Lung (tissue), 11 donors: ENCODE measurements at regions not wholly inside any gene's neighbourhood (a gene's known extent, or its start where the extent isn't known, plus 50 kb on each side); places are given as distances from the start of the nearest gene placed in this dataset.

Experiments used
- ATAC-seq: fragments of 200-7000 bp; cut with Tn5 transposase; one replicate; pipeline ENCODE4 v1.9.1; 2020; ENCODE audit warnings: moderate number of reproducible peaks; ENCODE audit not compliant: insufficient read depth, low FRiP score
- DNase-seq, 3 donors: peaks; one replicate each; pipeline ENCODE4 v3.0.0-alpha.2; 2013 to 2017
- H3K27ac ChIP-seq, 2 donors: one replicate each; pipeline ENCODE4 v1.5.1; 2013; ENCODE audit warnings: mild to moderate bottlenecking in 2 of 2, moderate library complexity in 2 of 2, control low read depth in 1 of 2, inconsistent platforms in 1 of 2, low read depth in 1 of 2, low read length in 1 of 2
- H3K27me3 ChIP-seq, 3 donors: one replicate each; pipeline ENCODE4 v1.5.1; 2013; ENCODE audit warnings: low read length in 2 of 3; ENCODE audit not compliant: control insufficient read depth in 3 of 3, insufficient read depth in 3 of 3
- H3K36me3 ChIP-seq, 4 donors: one replicate each; pipeline ENCODE4 v1.5.1; 2013; ENCODE audit warnings: low read length in 4 of 4, mild to moderate bottlenecking in 1 of 4, moderate library complexity in 1 of 4; ENCODE audit not compliant: control insufficient read depth in 4 of 4, insufficient read depth in 4 of 4
- H3K4me1 ChIP-seq, 5 donors: one replicate each; pipeline ENCODE4 v1.5.1; 2013; ENCODE audit warnings: low read length in 5 of 5, mild to moderate bottlenecking in 2 of 5, moderate library complexity in 1 of 5; ENCODE audit not compliant: control insufficient read depth in 5 of 5, insufficient read depth in 5 of 5
- H3K4me3 ChIP-seq: one replicate; pipeline ENCODE4 v1.5.1; 2013; ENCODE audit warnings: mild to moderate bottlenecking, control low read depth, moderate library complexity
- H3K9ac ChIP-seq, 2 donors: one replicate each; pipeline ENCODE4 v1.5.1; 2013; ENCODE audit warnings: low read length in 2 of 2, control low read depth in 1 of 2; ENCODE audit not compliant: insufficient read depth in 1 of 2
- H3K9me3 ChIP-seq, 4 donors: one replicate each; pipeline ENCODE4 v1.5.1; 2013; ENCODE audit warnings: low read length in 3 of 4, mild to moderate bottlenecking in 1 of 4, moderate library complexity in 1 of 4; ENCODE audit not compliant: control insufficient read depth in 4 of 4, insufficient read depth in 3 of 4
- CTCF ChIP-seq: IDR thresholded peaks from 2 replicates; pipeline ENCODE4 v1.5.1; 2012; ENCODE audit warnings: mild to moderate bottlenecking; ENCODE audit errors: control extremely low read depth, extremely low read depth
- WGBS, 2 donors: extraction: QIAGEN DNeasy Blood & Tissue Kit; methylation state at CpG; one replicate each; pipeline ENCODE4 v1.1.7; 2013; 5-methylcytosine and 5-hydroxymethylcytosine counted together
- donor health status: control.
- donor health status: control.
- donor health status: Bipolar disorder and iron deficiency.
- donor health status: healthy.
- donor health status: DM: yes; HTN: yes; CAD: no.

DNA sequence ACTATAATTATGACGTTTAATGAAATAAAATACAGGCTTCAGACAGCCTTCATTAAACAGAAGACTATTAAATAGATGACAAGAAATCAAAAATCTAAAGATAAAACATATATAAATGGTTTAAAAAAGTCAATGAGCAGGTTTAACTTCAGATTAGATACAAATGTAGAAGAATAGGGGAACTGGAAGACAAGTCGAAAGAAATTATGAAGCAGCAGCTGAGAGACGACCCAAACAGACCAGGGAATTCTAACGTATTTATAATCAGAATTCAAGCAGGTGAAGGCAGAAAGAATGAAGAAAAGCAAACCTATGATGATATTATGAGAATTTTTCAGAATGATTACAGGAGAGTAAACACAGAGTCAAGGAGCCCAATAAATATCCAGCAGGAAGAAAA is 235.1 kb upstream of the XYLT1 start:
- H3K9ac ChIP-seq: no peak overlapping the region
- no peak overlapping the region for H3K27ac ChIP-seq
- H3K4me1 ChIP-seq: no peaks in the 10 kb centered on the region
- H3K36me3 ChIP-seq: no peaks in the 10 kb centered on the region
- 80 to 90% methylated on average over 4 of the region's 4 CpGs for WGBS, 2 donors
- DNase-seq (no peak), ATAC-seq (no peak)
- H3K9me3 ChIP-seq: no peaks in the 10 kb centered on the region
- no peak overlapping the region for H3K4me3 ChIP-seq
- no peak for TF ChIP-seq CTCF
- H3K27me3 ChIP-seq: no peaks in the 10 kb centered on the region

DNA sequence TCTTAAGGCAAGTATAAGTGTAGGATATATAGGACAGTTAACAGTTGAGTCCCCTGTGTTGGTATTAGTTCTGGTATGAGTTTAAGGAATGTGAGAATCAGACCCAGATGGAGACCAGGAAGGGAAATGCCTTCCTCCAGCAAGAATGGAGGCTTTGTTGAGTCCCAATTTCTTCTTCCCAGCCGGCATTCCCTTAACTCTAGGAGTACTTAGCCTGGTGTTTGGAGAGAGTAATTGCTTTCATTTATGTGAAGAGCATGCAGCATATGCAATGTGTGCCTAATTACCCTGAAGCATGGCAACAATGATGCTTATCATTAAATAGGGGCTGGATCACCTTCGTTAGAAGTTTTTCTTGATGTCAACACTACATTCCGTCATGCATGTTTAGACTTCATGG is 225.9 kb upstream of the XYLT1 start:
- no peaks in the 10 kb centered on the region for H3K27me3 ChIP-seq
- H3K36me3 ChIP-seq: no peaks in the 10 kb centered on the region
- no peak for TF ChIP-seq CTCF
- no peak for DNase-seq
- H3K9ac ChIP-seq: no peak overlapping the region
- no peak for ATAC-seq
- H3K27ac ChIP-seq: no peak overlapping the region
- no peak overlapping the region for H3K4me3 ChIP-seq
- H3K9me3 ChIP-seq: peaks cover 0 to 3% (median 0%) of the 10 kb centered on the region in 4 donors
- H3K4me1 ChIP-seq: peaks cover 0 to 5% (median 0%) of the 10 kb centered on the region in 5 donors
- 83 to 88% methylated on average over 3 of the region's 3 CpGs for WGBS, 2 donors

GRCh38 chr16:17692484-17692883 is 221.7 kb upstream of the XYLT1 start:
- Histone ChIP-seq H3K36me3 (no peaks in the 10 kb centered on the region), H3K9ac (no peak overlapping the region), H3K27ac (no peak overlapping the region), H3K9me3 (peaks cover 0 to under 1% (median 0%) of the 10 kb centered on the region in 4 donors), H3K4me1 (peaks cover 0 to 14% (median 0%) of the 10 kb centered on the region in 5 donors), H3K4me3 (no peak overlapping the region), H3K27me3 (no peaks in the 10 kb centered on the region)
- no peak for ATAC-seq
- no peak for DNase-seq
- TF ChIP-seq CTCF: no peak
- WGBS, 2 donors: 86 to 87% methylated on average over 4 of the region's 4 CpGs

DNA sequence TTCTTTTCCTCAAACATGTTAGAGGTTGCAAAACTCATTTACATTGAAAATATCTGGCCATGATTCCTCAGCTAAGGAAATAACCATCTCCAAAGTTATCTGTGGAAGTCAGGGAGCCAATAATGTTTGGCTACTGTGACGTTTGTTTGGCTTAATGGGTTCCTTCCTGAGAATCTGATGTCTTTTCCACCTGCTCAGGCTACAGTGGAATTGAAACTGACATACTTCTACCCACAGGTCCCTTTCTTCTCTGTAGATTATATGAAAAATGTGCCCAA is 221.1 kb upstream of the XYLT1 start:
- H3K36me3 ChIP-seq: no peaks in the 10 kb centered on the region
- no peak overlapping the region for H3K4me3 ChIP-seq
- H3K9me3 ChIP-seq: no peaks in the 10 kb centered on the region
- peak in 1 of 3 donors; percentile 6 for DNase-seq
- no peaks in the 10 kb centered on the region for H3K27me3 ChIP-seq
- H3K27ac ChIP-seq: no peak overlapping the region
- no peak overlapping the region for H3K9ac ChIP-seq
- H3K4me1 ChIP-seq: peaks cover 0 to 14% (median 0%) of the 10 kb centered on the region in 5 donors
- WGBS, 2 donors: 17 to 32% methylated on average over 1 of the region's 1 CpG
- TF ChIP-seq CTCF: no peak
- no peak for ATAC-seq
